HUDEP-2 (cell line): ENCODE measurements at regions not wholly inside any gene's neighbourhood (a gene's known extent, or its start where the extent isn't known, plus 50 kb on each side); places are given as distances from the start of the nearest gene placed in this dataset.
"Not testable (repeated sequence)": the region's sequence is repeated elsewhere in the genome, so short reads cannot be mapped to it uniquely, and the experiment has no call there.

Source experiments
- DNase-seq, 76 experiments: peaks; one replicate each; lab custom pipeline; 2025; ENCODE audit not compliant: unreplicated experiment in 76 of 76; lab: John Stamatoyannopoulos, UW

DNA sequence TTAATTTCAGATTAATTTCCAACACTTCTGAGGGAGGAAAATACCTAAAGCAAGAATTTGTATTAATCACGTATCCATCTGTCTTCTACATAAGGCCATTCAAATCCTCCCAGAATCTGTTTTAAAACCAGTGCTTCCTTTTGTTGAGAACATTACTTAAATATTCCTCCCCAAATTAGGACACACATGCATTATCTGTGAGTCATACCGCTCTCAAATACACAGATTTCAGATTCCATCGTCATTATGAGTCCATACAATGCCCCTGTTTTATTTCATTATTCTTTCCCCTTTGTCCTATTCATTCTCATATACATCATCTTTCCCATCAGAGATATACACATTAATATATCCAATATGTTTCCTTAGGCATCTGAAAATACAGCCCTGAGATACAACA lies 57.3 kb upstream of the PRSS12 start:
- no peak for DNase-seq

DNA sequence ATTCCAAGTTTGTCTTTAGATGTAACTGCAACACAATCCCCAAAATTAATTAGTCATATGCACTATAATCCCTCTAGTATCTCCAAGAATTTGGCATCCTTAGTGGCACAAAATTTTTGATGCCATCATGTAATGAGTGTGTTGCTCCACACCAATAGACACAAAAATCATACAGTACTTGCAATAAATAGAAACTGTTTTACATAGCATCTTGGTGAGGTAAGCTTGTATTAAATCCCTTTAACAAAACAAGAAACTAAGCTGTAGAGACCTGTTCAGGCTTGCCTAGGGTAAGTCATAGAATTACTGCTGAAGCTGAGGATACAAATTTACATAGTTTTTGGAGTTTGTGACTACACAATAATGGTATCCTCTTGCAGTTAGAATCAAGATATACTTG lies 64.5 kb upstream of the PRSS12 start:
- no peak for DNase-seq

DNA sequence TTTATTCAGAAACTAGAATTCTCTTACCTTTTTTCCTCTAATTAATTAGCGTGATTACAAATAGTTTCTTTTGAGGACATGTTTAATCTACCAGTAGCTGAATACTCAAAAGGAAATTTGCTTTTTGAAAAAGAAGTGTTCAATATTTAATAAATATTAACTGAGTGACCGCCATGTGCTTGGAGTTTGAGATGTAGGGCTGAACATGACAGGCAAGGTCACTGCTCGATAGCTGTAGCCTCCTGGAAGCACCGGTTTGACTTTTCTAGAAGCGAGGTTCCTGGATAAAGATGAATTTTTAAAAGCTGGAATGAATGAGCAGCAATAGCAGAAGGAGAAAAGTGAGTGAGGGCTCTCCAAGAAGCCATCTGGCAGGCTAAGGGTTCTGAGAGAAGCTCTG lies 65.0 kb upstream of the PRSS12 start:
- not testable (repeated sequence) for DNase-seq

DNA sequence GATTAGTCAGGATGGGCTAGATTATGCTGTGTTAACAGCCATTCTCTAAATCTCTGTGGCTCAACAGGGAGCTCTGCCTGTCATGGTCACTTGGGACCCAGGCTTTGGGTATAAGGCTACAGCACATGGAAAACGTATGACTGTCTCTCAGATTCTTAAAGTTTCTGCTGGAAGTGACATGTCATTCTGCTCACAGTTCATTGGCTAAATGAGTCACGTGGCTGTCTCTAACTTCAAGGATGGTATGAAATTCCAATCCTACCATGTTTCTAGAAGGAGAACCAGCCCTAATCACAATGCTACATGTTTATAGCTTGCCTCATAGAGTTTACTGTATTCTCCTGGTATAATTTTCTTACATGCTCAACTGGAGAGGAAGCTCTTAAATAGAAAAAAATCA lies 65.6 kb upstream of the PRSS12 start:
- not testable (repeated sequence) for DNase-seq

DNA sequence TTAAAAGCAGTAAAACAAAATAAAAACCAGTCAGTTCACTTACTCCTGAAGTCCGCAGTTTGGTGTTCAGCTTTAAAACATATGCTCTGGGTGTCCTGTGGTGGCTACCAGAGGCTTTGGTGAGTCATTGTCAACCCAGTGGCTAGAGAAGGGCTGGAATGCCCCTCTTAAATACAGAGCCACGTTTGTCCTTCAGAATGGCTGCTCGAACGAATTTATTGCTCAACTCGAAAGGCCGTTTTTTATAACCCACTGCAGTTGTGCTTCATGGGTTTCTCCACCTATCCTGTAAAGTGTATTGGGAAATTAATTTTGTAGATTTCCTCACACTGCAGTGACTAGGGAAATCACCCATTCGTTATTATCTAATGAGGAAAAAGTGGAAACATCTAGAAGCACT lies 66.8 kb upstream of the PRSS12 start:
- DNase-seq: not testable (repeated sequence)

DNA sequence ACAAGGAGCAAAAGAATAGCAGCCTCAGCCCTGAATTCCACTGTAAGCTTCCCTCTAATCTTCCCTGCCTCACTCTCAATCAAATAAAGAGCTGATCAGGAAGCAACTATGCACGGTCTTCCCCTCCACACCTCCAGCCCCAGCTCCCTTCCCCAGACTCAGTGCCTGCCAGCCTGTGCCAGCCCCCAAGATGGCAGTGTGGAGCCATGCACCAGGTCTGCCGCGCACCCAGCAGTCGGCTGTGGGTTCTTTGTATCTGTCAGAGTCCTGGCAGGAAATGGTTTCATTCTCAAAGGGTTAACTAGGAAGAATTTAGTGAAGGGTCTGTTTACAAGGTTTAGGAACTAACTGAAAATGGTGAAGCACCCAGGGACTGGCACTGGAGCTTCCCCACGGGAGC lies 71.3 kb upstream of the PRSS12 start:
- DNase-seq: peak in 36 of 76 experiments; percentile 0 to 62 (median 16)

DNA sequence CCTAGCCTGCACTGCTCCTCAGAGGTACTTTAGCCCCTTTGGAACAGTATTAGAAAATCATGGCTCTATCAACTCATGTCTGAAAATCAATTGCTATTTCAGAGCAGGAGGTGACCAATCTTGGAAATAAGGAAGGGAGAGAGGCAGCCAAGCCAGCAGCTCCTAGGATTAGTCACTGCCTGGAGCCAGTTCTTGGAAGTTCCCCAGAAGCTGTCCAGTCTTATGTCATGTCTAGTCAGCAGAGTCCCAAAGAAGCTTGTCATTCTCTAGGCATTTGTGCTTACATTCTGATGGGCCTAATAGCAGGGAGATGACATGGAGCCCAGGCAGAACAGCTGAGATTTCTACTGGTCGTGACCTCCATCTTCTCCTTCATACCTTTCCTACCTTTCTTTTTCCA lies 76.1 kb upstream of the PRSS12 start:
- not testable (repeated sequence) for DNase-seq

DNA sequence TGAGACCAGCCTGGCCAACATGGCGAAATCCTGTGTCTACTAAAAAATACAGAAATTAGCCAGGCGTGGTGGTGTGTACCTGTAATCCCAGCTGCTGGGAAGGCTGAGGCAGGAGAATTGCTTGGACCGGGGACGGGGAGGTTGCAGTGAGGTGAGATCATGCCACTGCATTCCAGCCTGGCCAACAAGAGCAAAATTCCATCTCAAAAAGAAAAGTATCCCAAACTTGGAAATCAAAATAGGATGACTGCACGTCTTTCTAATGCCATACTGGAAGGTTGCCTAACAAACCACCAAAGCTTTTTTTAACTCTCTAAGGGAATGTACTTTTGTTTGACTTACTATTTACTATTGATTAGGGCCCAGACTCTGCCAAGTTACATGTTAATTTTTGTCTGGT lies 79.6 kb upstream of the PRSS12 start:
- not testable (repeated sequence) for DNase-seq

DNA sequence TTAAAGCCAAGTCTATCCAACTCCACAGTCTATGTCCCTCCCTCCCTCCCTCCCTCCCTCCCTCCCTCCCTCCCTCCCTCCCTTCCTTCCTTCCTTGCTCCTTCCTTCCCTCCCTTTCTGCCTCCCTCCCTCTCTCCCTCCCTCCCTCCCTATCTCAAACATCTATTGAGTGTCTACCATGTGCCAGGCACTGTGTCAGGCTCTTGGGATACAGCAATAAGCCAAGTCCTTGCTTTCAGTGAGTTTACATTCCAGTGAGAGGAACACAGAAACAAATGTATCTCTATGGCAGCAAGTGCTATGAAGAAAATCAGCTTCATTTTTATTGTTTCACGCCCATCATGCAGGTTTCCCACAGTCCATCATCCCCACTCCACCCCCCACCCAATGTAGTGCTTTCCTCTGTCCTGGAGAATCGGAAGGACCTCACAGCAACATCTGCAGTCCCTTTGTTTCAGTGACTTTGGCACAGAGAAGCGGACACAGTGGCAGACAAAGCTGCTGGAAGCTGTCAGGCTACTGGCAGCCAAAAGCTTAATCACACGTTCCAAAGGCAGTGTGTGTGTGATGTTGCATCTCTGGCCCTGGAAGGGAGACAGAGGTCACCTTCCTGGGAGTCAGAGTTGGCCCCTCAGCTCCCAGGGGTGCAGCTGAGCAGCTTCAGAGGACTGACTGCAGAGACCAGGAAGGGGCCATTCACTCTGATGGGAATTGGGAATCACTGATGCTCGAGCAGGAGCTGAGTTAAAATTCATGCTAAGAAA lies 81.0 kb upstream of the PRSS12 start:
- not testable (repeated sequence) for DNase-seq

DNA sequence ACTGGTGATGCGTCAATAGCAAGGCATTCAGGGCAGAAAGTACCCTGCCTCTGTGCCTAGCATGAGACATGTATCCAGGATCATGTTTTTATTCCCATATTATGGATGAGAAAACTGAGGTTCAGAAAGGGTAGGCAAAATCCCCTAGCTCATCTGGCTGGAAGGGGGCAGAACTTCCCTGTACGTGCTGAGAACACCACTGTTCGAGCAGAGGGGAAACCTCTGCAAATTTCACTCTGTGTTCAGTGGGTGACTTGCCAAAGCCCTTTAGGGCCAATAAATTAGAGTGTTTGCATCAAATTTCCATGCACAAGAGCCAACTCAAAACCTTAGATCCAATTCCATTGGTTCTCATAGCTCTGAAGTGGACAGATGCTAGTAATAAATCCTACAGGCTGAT lies 82.6 kb upstream of the PRSS12 start:
- DNase-seq: not testable (repeated sequence)

DNA sequence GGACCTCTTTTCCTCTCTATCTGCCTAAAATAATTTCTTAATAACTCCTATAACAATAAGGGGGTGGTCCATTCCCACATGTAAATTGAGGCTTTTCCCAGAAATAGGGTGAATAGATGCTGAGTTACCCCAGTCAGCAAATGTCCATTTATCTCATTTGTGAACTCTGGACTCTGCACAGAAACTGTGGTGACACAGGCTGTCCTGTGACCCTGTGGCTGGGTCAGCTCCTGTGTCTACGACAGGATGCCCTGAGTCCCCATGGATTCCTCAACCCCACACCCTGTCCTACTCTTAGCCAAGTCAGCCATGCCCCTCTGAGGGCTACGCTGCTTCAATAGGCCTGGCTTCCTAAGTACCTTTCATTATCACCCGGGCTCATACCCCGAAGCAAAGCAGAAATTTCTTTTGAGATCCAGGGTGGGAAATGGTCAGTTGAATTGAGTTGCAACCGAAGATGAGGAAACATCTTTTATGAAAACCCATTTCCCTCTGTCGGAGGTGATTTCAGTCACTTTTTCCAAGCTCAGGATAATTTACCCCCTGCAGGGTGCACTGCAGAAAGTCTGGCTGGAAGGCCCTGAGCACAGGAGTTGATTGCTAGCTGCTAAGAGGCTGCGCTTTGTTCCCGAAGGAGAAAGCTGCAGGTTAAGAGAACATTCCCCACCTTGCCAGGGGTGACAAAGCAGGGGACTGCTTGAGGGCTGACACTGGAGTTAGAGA lies 89.5 kb upstream of the PRSS12 start:
- not testable (repeated sequence) for DNase-seq

DNA sequence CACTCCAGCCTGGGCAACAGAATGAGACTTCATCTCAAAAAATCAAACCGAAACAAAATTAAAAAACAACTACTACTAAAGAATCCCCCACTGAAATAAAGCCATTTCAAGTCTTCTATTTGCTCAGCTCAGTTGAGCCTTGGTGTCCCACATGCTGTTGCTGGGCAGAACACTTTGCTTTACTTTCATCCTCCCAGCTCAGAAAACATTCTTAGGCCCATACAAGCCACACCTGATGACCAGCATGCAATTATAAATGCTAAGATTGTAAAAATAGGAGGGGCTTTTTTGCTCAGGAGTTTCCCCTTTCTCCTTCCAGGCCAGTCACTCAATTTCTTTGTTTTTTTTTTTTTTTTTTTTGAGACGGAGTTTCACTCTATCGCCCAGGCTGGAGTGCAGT lies 94.6 kb upstream of the PRSS12 start:
- DNase-seq: not testable (repeated sequence)

DNA sequence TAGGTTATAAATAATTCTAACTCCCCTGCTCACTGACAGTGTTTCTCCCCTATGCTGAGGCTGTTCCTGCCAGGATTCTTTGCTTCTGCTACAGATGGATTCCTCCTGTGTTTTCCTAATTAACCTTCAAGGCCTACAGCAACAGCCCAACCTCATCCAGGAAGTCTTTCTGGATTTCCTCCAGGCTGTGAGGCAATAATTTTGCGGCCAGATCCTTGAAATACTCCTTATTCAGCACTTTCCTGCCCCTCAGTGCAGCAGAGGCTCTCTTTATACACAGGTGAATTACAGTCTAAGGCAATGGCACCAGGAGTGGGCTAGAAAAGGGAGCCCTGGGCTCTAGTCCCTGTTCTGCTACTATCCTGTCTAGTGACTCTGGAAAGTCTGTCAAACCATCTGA lies 102.1 kb upstream of the PRSS12 start:
- DNase-seq: not testable (repeated sequence)

DNA sequence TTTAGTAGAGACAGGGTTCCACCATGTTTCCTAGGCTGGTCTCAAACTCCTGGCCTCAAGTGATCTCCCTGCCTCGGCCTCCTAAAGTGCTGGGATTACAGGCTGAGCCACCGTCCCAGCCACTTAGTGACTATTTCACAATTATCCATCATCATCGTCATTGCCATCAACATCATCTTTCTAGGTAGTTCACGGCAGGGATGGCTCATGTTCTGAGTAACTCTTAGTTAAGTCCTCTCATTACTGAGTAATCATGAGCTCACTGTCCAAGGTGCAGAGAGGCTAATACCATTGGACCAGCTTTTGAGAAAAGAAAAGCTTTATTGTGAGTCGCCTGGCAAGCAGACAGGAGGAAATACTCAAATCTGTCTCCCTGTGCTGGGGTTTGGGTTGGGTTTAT lies 108.6 kb upstream of the PRSS12 start:
- not testable (repeated sequence) for DNase-seq

DNA sequence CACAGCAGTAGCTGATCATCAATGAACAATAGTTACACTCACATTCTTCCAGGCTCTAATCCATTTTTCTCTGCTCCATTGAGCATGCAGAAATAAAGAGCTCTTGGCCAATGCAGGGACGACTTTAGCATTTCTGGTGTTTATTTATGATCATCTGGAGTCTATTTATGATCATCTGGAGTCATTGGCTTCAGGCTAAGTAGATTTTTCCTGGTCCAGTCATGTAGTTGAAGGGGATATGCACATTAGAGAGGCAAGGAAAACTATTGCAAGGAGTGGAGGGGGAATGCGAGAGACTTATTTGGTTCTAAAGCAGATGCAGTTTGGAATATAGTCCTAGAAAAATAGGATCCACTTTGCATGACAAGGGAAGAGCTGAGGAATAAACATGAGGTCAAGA lies 113.0 kb upstream of the PRSS12 start:
- DNase-seq: not testable (repeated sequence)

DNA sequence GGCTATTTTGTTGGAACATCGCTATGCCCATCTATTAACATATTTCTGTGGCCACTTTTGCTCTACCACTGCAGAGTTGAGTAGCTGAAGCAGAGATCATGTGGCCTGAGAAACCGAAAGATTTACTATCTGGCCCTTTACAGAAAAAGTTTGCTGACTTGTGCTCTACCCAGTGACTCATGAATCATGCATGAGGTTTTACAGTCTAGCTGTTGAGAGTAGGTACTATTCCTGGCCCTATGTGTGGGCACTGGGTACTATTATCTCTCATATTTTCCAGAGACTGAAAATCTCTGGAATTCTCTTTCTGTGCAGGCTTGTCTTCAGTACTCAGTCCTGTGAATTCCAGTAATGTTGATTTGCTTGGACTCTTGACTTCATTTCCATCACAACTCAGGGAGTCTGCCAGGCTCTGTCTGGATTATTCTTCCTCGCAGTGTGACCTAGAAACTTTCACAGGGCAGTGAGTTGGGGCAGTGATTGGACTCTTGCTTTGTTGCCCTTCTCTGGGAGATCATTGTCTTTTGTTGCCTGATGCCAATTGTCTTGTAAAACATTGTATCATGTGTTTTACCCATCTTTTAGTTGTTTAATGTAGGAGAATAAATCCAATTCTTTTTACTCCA lies 121.3 kb upstream of the PRSS12 start:
- DNase-seq: not testable (repeated sequence)

DNA sequence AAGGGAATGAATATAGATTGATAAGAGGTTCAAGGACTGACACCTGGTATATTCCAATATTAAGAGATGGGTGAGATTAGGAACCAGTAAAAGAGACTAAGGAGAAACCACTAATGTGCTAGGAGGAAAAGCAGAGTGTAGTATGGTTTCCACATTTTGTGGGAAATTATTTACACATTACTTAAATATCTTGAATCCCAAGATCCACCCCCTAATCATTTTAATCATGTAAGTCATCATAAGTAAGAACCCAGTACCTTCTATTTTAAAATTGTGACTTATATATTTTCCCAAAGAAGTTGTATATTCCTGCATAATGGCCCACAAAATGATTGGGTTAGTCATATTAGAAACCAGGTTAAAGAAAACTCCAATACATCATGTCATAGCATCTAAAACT lies 122.0 kb upstream of the PRSS12 start:
- not testable (repeated sequence) for DNase-seq

DNA sequence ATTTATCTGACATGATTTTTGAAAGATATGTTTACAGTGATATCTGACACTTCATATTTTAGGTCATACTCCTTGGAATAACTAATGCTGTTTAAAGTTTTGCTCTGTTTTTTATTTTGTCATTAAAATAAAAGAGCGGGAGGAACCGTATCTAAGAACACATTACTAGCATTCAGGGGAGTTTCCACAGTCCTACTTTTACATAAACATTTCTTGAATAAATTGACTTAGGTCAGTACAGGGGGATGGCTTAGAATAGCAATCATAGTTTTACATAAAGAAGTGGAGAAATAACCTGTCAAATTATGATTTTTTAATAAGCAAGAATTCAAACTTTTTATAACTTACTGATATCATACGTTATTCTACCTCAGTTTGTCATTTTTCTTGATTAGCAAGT lies 123.1 kb upstream of the PRSS12 start:
- not testable (repeated sequence) for DNase-seq

DNA sequence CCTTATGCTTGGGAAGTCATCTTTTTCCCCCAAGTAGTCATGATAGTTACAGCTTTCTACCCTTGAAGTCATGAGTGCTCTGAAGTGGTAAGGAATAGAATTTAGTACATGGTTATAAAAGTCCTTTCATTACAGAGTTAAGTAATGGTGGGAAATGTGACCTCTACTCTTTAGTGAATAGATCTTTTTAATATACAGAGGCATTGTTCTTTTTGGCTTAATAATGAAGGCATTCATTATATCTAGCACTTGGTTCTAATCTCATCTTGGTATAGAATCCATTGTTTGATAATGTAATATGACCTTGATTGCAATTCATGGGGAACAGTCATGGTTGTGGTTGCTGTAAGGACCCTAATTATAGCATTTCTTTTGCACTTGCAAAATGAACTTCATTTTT lies 125.0 kb upstream of the PRSS12 start:
- DNase-seq: not testable (repeated sequence)

DNA sequence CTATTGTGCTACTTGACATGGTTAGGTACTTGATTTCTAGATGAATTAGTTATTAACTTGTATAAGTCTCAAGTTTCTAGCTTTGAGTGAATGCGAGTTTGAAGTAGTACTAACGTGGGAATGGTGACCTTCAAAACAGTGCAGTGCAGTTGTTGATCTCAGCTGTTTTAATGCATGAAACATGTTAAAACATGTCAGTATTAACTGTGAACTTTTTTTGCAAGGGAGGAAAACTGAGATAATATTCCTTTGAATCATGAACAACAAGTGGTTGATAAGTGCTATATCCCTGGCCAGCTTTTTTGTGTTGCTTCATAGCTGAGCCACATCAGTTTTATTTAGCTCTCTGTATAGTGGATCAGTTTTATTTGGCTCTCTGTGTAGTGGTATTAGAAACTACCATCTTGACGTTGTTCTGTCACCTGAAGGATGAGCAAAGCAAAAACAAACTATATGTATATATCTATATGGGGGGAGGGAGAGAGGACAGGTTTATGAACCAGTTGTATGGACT lies 133.1 kb upstream of the PRSS12 start:
- DNase-seq: not testable (repeated sequence)

DNA sequence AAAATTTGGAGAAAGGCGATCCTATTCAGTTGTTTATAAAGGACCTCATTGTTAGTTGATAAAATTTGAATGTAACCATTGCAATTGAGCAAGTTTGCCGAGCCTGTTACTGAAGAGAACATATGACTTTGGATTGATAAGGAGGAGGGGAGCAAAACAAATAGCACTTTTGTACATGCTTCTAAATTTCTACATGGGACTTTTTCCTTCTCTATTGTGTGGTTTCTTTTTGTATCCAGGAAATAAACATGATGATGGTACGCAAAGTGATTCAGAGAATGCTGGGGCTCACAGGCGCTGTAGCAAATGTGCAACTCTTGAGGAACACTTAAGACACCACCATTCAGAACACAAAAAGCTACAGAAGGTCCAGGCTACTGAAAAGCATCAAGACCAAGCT lies 140.2 kb upstream of the PRSS12 start:
- DNase-seq: not testable (repeated sequence)
